HCT116 (cell line): ENCODE measurements at regions not wholly inside any gene's neighbourhood (a gene's known extent, or its start where the extent isn't known, plus 50 kb on each side); places are given as distances from the start of the nearest gene placed in this dataset.

Source experiments
- ATAC-seq: fragments of 200-7000 bp; cut with Tn5 transposase; 2 replicates; pipeline ENCODE4 v1.9.1; 2020; ENCODE audit warnings: mild to moderate bottlenecking, moderate library complexity
- BruUV-seq: library from RNA; stranded (reverse); fragments of 400-500 nt; replicated peaks from 2 replicates; lab custom pipeline; 2021; lab: Mats Ljungman, UMichigan
- CTCF ChIA-PET: fragments of 300-600 bp; sonication (Branson Sonifier 250); formaldehyde crosslinking; loops from one replicate; lab custom pipeline; 2021; ENCODE audit warnings: antibody characterized with exemption; lab: Charles Lee
- POLR2A ChIA-PET: fragments of 300-600, 350-600 bp; sonication (Branson Sonifier 250); formaldehyde crosslinking; loops from one replicate; lab custom pipeline; 2021; ENCODE audit warnings: antibody characterized with exemption; lab: Charles Lee
- RAD21 ChIA-PET, 2 experiments: fragments of 300-600 bp; sonication (Branson Sonifier 250); formaldehyde crosslinking; loops; one replicate each; lab custom pipeline; 2023; ENCODE audit warnings: low total read pairs in 2 of 2; ENCODE audit not compliant: uncharacterized antibody in 2 of 2, unreplicated experiment in 2 of 2, low non-redundant PET in 1 of 2; lab: Charles Lee
- DNase-seq: peaks from one replicate; pipeline ENCODE4 v3.0.0-alpha.2; 2010; ENCODE audit warnings: low read depth, low spot score
- H2AFZ ChIP-seq: fragments of 200-600 bp; shearing (Covaris generic), sonication (generic); 2 replicates; pipeline ENCODE4 v1.6.1; 2017; ENCODE audit warnings: low read depth, mixed run types, mixed read lengths, antibody characterized with exemption, low read length; ENCODE audit not compliant: poor library complexity, severe bottlenecking
- H3K27ac ChIP-seq: 2 replicates; pipeline ENCODE4 v1.5.1; 2012; ENCODE audit warnings: low read depth, low read length
- H3K27me3 ChIP-seq: fragments of 200-600 bp; sonication (generic); 2 replicates; pipeline ENCODE4 v1.6.1; 2016; ENCODE audit warnings: mixed run types, low read length, mixed read lengths; ENCODE audit not compliant: insufficient read depth
- H3K36me3 ChIP-seq, 2 experiments: fragments of 200-500 bp in 1 of 2; fragments of 200-600 bp in 1 of 2; sonication (Bioruptor generic) in 1 of 2; sonication (generic) in 1 of 2; 2 replicates each; pipeline versions ENCODE4 v1.5.1 to v1.6.1; 2014 to 2016; ENCODE audit warnings: low read length in 2 of 2, inconsistent platforms in 1 of 2, mixed read lengths in 1 of 2, mixed run types in 1 of 2; ENCODE audit not compliant: insufficient read depth in 2 of 2, control insufficient read depth in 1 of 2
- H3K4me1 ChIP-seq, 2 experiments: fragments of 200-600 bp in 1 of 2; sonication (generic) in 1 of 2; 2 replicates each; pipeline versions ENCODE4 v1.5.1 to v1.6.1; 2012 to 2017; ENCODE audit warnings: low read length in 2 of 2, inconsistent platforms in 1 of 2, mild to moderate bottlenecking in 1 of 2, mixed read lengths in 1 of 2, mixed run types in 1 of 2, moderate library complexity in 1 of 2; ENCODE audit not compliant: insufficient read depth in 2 of 2, control insufficient read depth in 1 of 2
- H3K4me2 ChIP-seq: fragments of 200-600 bp; sonication (generic); 2 replicates; pipeline ENCODE4 v1.6.1; 2017; ENCODE audit warnings: mixed run types, low read length, mixed read lengths
- H3K4me3 ChIP-seq, 2 experiments: fragments of 200-600 bp in 1 of 2; sonication (generic) in 1 of 2; replicated peaks in 1 of 2; 2 replicates each; pipeline ENCODE4 v1.5.1; 2011 to 2016; ENCODE audit warnings: low read length in 2 of 2, control low read depth in 1 of 2, low read depth in 1 of 2, mild to moderate bottlenecking in 1 of 2, mixed read lengths in 1 of 2, mixed run types in 1 of 2
- H3K79me2 ChIP-seq: fragments of 200-600 bp; sonication (generic); 2 replicates; pipeline ENCODE4 v1.6.1; 2017; ENCODE audit warnings: mild to moderate bottlenecking, mixed run types, low read length, moderate library complexity, mixed read lengths; ENCODE audit not compliant: insufficient read depth
- H3K9ac ChIP-seq: fragments of 200-600 bp; sonication (generic); 2 replicates; pipeline ENCODE4 v1.6.1; 2016; ENCODE audit warnings: low read length, mixed read lengths
- H3K9me2 ChIP-seq: fragments of 200-600 bp; sonication (generic), shearing (Covaris generic); 2 replicates; pipeline ENCODE4 v1.6.1; 2017; ENCODE audit warnings: mixed run types, mild to moderate bottlenecking, moderate library complexity; ENCODE audit not compliant: insufficient read depth
- H3K9me3 ChIP-seq, 2 experiments: fragments of 200-500 bp in 1 of 2; fragments of 200-600 bp in 1 of 2; sonication (Bioruptor generic) in 1 of 2; sonication (generic) in 1 of 2; 2 replicates each; pipeline ENCODE4 v1.6.1; 2014 to 2017; ENCODE audit warnings: low read length in 2 of 2, mixed read lengths in 2 of 2, inconsistent platforms in 1 of 2, low read depth in 1 of 2, mild to moderate bottlenecking in 1 of 2, mixed run types in 1 of 2, moderate library complexity in 1 of 2; ENCODE audit not compliant: control insufficient read depth in 1 of 2, insufficient read depth in 1 of 2
- H4K20me1 ChIP-seq: fragments of 200-600 bp; sonication (generic), shearing (Covaris generic); 2 replicates; pipeline ENCODE4 v1.6.1; 2017; ENCODE audit warnings: mixed run types, mild to moderate bottlenecking, moderate library complexity; ENCODE audit not compliant: insufficient read depth
- ATF3 ChIP-seq: IDR thresholded peaks from 2 replicates; pipeline ENCODE4 v1.6.1; 2012
- CEBPB ChIP-seq: IDR thresholded peaks from 2 replicates; pipeline ENCODE4 v1.6.1; 2012; ENCODE audit warnings: low read depth
- EGR1 ChIP-seq: IDR thresholded peaks from 2 replicates; pipeline ENCODE4 v1.6.1; 2012; ENCODE audit warnings: low read depth
- ELF1 ChIP-seq: IDR thresholded peaks from 2 replicates; pipeline ENCODE4 v1.6.1; 2012; ENCODE audit warnings: low read depth, borderline replicate concordance
- EZH2phosphoT487 ChIP-seq: fragments of 200-600 bp; IDR thresholded peaks from 2 replicates; pipeline ENCODE4 v1.6.1; 2018; ENCODE audit warnings: antibody characterized with exemption, borderline replicate concordance
- POLR2A ChIP-seq: IDR thresholded peaks from 2 replicates; pipeline ENCODE4 v1.7.0; 2011; ENCODE audit warnings: borderline replicate concordance; ENCODE audit not compliant: insufficient read depth, insufficient read length; ENCODE audit errors: extremely low read depth
- POLR2AphosphoS5 ChIP-seq: IDR thresholded peaks from 2 replicates; pipeline ENCODE4 v1.6.1; 2011; ENCODE audit warnings: mild to moderate bottlenecking, low read depth, low read length, moderate library complexity
- RAD21 ChIP-seq: IDR thresholded peaks from 2 replicates; pipeline ENCODE4 v1.6.1; 2012; ENCODE audit warnings: low read depth, mild to moderate bottlenecking
- REST ChIP-seq: IDR thresholded peaks from 2 replicates; pipeline ENCODE4 v1.6.1; 2012; ENCODE audit warnings: low read depth
- SRF ChIP-seq: IDR thresholded peaks from 2 replicates; pipeline ENCODE4 v1.6.1; 2012; ENCODE audit warnings: low read depth
- YY1 ChIP-seq: IDR thresholded peaks from 2 replicates; pipeline ENCODE4 v1.6.1; 2011; ENCODE audit warnings: low read length, low read depth, moderate library complexity, mild to moderate bottlenecking; ENCODE audit not compliant: insufficient replicate concordance; ENCODE audit errors: extremely low read depth
- ZFX ChIP-seq: fragments of 450-650 bp; IDR thresholded peaks from 2 replicates; pipeline ENCODE4 v1.6.1; 2017
- intact Hi-C: fragments of 100-400 bp; cut with micrococcal nuclease; formaldehyde crosslinking; loops from 2 replicates; pipeline ENCODE4 v1.10.0; 2022

- ChIA-PET CTCF (no interaction called here), RAD21 (no interaction called here), POLR2A (no interaction called here)
- ATAC-seq (no peak), DNase-seq (no peak)
- TF ChIP-seq POLR2AphosphoS5 (no peak), EZH2phosphoT487 (no peak), CEBPB (no peak), RAD21 (no peak), POLR2A (no peak), ZFX (no peak), ELF1 (no peak), REST (no peak), YY1 (no peak), ATF3 (no peak), EGR1 (no peak), SRF (no peak)
- no peaks in the 10 kb centered on the region for H4K20me1 ChIP-seq
- H3K36me3 ChIP-seq: no peaks in the 10 kb centered on the region
- no peaks in the 10 kb centered on the region for H3K9me2 ChIP-seq
- H3K9me3 ChIP-seq: peaks cover 8 to 20% of the 10 kb centered on the region in 2 experiments; a peak in 2 of 4 replicates
- no peak overlapping the region for H2AFZ ChIP-seq
- no peak overlapping the region for H3K9ac ChIP-seq
- no peaks in the 10 kb centered on the region for H3K27me3 ChIP-seq
- BruUV-seq: no TSS peak
- H3K4me3 ChIP-seq: no peak overlapping the region
- no peak overlapping the region for H3K4me2 ChIP-seq
- no peaks in the 10 kb centered on the region for H3K79me2 ChIP-seq
- H3K4me1 ChIP-seq: no peaks in the 10 kb centered on the region
- H3K27ac ChIP-seq: no peak overlapping the region
- intact Hi-C loops: no loop called here
Observed at GRCh38 chr21:28437061-28437460, 555.6 kb downstream of the LTN1 start.
